Sciatic nerve (tissue), 2 donors: ENCODE measurements at regions not wholly inside any gene's neighbourhood (a gene's known extent, or its start where the extent isn't known, plus 50 kb on each side); places are given as distances from the start of the nearest gene placed in this dataset.

Experiments
- ATAC-seq: fragments of 200-7000 bp; cut with Tn5 transposase; one replicate; pipeline ENCODE4 v1.9.1; 2020; ENCODE audit warnings: mild to moderate bottlenecking, moderate library complexity
- DNase-seq: peaks from one replicate; pipeline ENCODE4 v3.0.0-alpha.2; 2020; ENCODE audit warnings: low spot score
- intact Hi-C: fragments of 100-400 bp; cut with DNase I; formaldehyde crosslinking; loops from one replicate; pipeline ENCODE4 v1.14.2; 2022
- donor health status: DM: no; HTN: no; CAD: no.
- donor health status: DM: no; HTN: no; CAD: no.

GRCh38 chr6:102438171-102438570, 1044.7 kb downstream of the GRIK2 start:
- intact Hi-C loops: no loop called here
- DNase-seq (no peak), ATAC-seq (no peak)

- ATAC-seq (no peak), DNase-seq (no peak)
- intact Hi-C loops: no loop called here
Observed at GRCh38 chr6:102417368-102417998, 1024.0 kb downstream of the GRIK2 start.

- ATAC-seq (no peak), DNase-seq (no peak)
- intact Hi-C loops: no loop called here
Observed at GRCh38 chr6:102415891-102416290, 1022.4 kb downstream of the GRIK2 start.

- intact Hi-C loops: no loop called here
- no peak for DNase-seq
- ATAC-seq: no peak
Observed at GRCh38 chr6:102411796-102412195, 1018.3 kb downstream of the GRIK2 start.

GRCh38 chr6:102407886-102408741, 1014.6 kb downstream of the GRIK2 start:
- intact Hi-C loops: no loop called here
- ATAC-seq: no peak
- DNase-seq: no peak

- DNase-seq: no peak
- intact Hi-C loops: no loop called here
- no peak for ATAC-seq
Observed at GRCh38 chr6:102405860-102406259, 1012.4 kb downstream of the GRIK2 start.

GRCh38 chr6:102402635-102403329, 1009.3 kb downstream of the GRIK2 start:
- ATAC-seq (no peak), DNase-seq (no peak)
- intact Hi-C loops: no loop called here

- DNase-seq: no peak
Observed at GRCh38 chr6:102398788-102399390, 1005.4 kb downstream of the GRIK2 start.

GRCh38 chr6:102390541-102390940, 997.0 kb downstream of the GRIK2 start:
- DNase-seq (no peak), ATAC-seq (no peak)
- intact Hi-C loops: no loop called here

More at GRCh38 chr6:102398788-102399390, 1005.4 kb downstream of the GRIK2 start:
- ATAC-seq: no peak
- intact Hi-C loops: no loop called here

- ATAC-seq: no peak
- intact Hi-C loops: no loop called here
- DNase-seq: no peak
Observed at GRCh38 chr6:102389994-102390393, 996.5 kb downstream of the GRIK2 start.

GRCh38 chr6:102387326-102388033, 994.0 kb downstream of the GRIK2 start:
- DNase-seq (no peak), ATAC-seq (no peak)
- intact Hi-C loops: no loop called here

GRCh38 chr6:102381203-102381602, 987.7 kb downstream of the GRIK2 start:
- DNase-seq: no peak
- ATAC-seq: no peak
- intact Hi-C loops: no loop called here

- intact Hi-C loops: no loop called here
- ATAC-seq (no peak), DNase-seq (no peak)
Observed at GRCh38 chr6:102356170-102356569, 962.7 kb downstream of the GRIK2 start.

- ATAC-seq (no peak), DNase-seq (no peak)
- intact Hi-C loops: no loop called here
Observed at GRCh38 chr6:102355578-102355977, 962.1 kb downstream of the GRIK2 start.

- no peak for ATAC-seq
- intact Hi-C loops: no loop called here
- no peak for DNase-seq
Observed at GRCh38 chr6:102352552-102352951, 959.0 kb downstream of the GRIK2 start.

- DNase-seq: no peak
- intact Hi-C loops: no loop called here
- no peak for ATAC-seq
Observed at GRCh38 chr6:102344769-102345168, 951.3 kb downstream of the GRIK2 start.

GRCh38 chr6:102340311-102340710, 946.8 kb downstream of the GRIK2 start:
- intact Hi-C loops: no loop called here
- ATAC-seq (no peak), DNase-seq (no peak)

- intact Hi-C loops: no loop called here
- DNase-seq (no peak), ATAC-seq (no peak)
Observed at GRCh38 chr6:102333736-102334135, 940.2 kb downstream of the GRIK2 start.

- ATAC-seq: peak; percentile 30
- intact Hi-C loops: no loop called here
- DNase-seq: no peak
Observed at GRCh38 chr6:102327697-102328225, 934.3 kb downstream of the GRIK2 start.
